Psoas muscle (tissue), 7 donors: ENCODE measurements at regions not wholly inside any gene's neighbourhood (a gene's known extent, or its start where the extent isn't known, plus 50 kb on each side); places are given as distances from the start of the nearest gene placed in this dataset.

Experiments used
- ATAC-seq, 4 donors: fragments of 200-7000 bp; cut with Tn5 transposase; one replicate each; pipeline ENCODE4 v1.9.1; 2020; ENCODE audit warnings: moderate library complexity in 3 of 4, mild to moderate bottlenecking in 2 of 4
- DNase-seq, 2 donors: peaks; one replicate each; pipeline ENCODE4 v3.0.0-alpha.2; 2020
- H3K27ac ChIP-seq: fragments of 200-600 bp; one replicate; pipeline ENCODE4 v1.8.0; 2022
- H3K27me3 ChIP-seq, 3 donors: fragments of 200-600 bp in 1 of 3; one replicate each; pipeline versions ENCODE4 v1.6.1 to v1.8.0; 2013 to 2022; ENCODE audit warnings: low read length in 2 of 3, mild to moderate bottlenecking in 2 of 3, moderate library complexity in 1 of 3; ENCODE audit not compliant: insufficient read depth in 3 of 3
- H3K36me3 ChIP-seq, 2 donors: fragments of 200-600 bp in 1 of 2; one replicate each; pipeline versions ENCODE4 v1.6.1 to v1.8.0; 2013 to 2022; ENCODE audit warnings: low read depth in 1 of 2, mild to moderate bottlenecking in 1 of 2, moderate library complexity in 1 of 2; ENCODE audit not compliant: insufficient read depth in 1 of 2
- H3K4me1 ChIP-seq: fragments of 200-600 bp; one replicate; pipeline ENCODE4 v1.8.0; 2022
- H3K4me3 ChIP-seq: fragments of 200-600 bp; one replicate; pipeline ENCODE4 v1.8.0; 2022; ENCODE audit warnings: mild to moderate bottlenecking
- H3K9me3 ChIP-seq: fragments of 200-600 bp; one replicate; pipeline ENCODE4 v1.8.0; 2022
- WGBS, 3 donors: extraction: QIAGEN DNeasy Blood & Tissue Kit; methylation state at CpG; one replicate each; pipeline versions ENCODE4 v1.1.6 to v1.1.7; 2013; 5-methylcytosine and 5-hydroxymethylcytosine counted together
- intact Hi-C, 2 donors: fragments of 100-400 bp; cut with DNase I; formaldehyde crosslinking; loops; one replicate each; pipeline versions ENCODE4 v1.11.0 to v1.14.2; 2022
- TF ChIP-seq, protein P1 (sequence below): fragments of 200-600 bp; IDR thresholded peaks from one replicate; pipeline ENCODE4 v1.8.0; 2022; ENCODE audit warnings: antibody characterized with exemption
- donor health status: healthy with polysubstance abuse.
- donor health status: DM: no; HTN: no; CAD: no; lungs with moderate emphysema.
- donor health status: Bipolar disorder and iron deficiency.
- donor health status: healthy.
- donor health status: DM: yes; HTN: yes; CAD: no.
- donor health status: DM: no; HTN: no; CAD: no.
- donor health status: DM: yes; HTN: yes; CAD: no.

GRCh38 chr17:79457376-79457775, 153.5 kb downstream of the RBFOX3 start:
- Histone ChIP-seq H3K27ac (no peak overlapping the region), H3K4me1 (no peaks in the 10 kb centered on the region), H3K36me3 (no peaks in the 10 kb centered on the region), H3K9me3 (no peaks in the 10 kb centered on the region), H3K4me3 (no peak overlapping the region), H3K27me3 (peaks cover 0 to 41% (median 19%) of the 10 kb centered on the region in 3 donors)
- no peak for ATAC-seq
- intact Hi-C loops = no loop called here
- 70 to 79% (median 73%) methylated on average over 17 of the region's 17 CpGs for WGBS, 3 donors
- TF ChIP-seq, protein P1, sequence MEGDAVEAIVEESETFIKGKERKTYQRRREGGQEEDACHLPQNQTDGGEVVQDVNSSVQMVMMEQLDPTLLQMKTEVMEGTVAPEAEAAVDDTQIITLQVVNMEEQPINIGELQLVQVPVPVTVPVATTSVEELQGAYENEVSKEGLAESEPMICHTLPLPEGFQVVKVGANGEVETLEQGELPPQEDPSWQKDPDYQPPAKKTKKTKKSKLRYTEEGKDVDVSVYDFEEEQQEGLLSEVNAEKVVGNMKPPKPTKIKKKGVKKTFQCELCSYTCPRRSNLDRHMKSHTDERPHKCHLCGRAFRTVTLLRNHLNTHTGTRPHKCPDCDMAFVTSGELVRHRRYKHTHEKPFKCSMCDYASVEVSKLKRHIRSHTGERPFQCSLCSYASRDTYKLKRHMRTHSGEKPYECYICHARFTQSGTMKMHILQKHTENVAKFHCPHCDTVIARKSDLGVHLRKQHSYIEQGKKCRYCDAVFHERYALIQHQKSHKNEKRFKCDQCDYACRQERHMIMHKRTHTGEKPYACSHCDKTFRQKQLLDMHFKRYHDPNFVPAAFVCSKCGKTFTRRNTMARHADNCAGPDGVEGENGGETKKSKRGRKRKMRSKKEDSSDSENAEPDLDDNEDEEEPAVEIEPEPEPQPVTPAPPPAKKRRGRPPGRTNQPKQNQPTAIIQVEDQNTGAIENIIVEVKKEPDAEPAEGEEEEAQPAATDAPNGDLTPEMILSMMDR = no peak
- DNase-seq = no peak

- H3K36me3 ChIP-seq = no peaks in the 10 kb centered on the region
- H3K4me3 ChIP-seq = no peak overlapping the region
- H3K27ac ChIP-seq = no peak overlapping the region
- TF ChIP-seq, protein P1 = no peak
- 84 to 87% (median 84%) methylated on average over 11 of the region's 11 CpGs for WGBS, 3 donors
- no peaks in the 10 kb centered on the region for H3K4me1 ChIP-seq
- no peaks in the 10 kb centered on the region for H3K9me3 ChIP-seq
- H3K27me3 ChIP-seq = peaks cover 0 to 34% (median 15%) of the 10 kb centered on the region in 3 donors
- intact Hi-C loops = no loop called here
- ATAC-seq (no peak), DNase-seq (no peak)
These were observed 155.2 kb downstream of the RBFOX3 start for GRCh38 chr17:79455636-79456035.

DNA sequence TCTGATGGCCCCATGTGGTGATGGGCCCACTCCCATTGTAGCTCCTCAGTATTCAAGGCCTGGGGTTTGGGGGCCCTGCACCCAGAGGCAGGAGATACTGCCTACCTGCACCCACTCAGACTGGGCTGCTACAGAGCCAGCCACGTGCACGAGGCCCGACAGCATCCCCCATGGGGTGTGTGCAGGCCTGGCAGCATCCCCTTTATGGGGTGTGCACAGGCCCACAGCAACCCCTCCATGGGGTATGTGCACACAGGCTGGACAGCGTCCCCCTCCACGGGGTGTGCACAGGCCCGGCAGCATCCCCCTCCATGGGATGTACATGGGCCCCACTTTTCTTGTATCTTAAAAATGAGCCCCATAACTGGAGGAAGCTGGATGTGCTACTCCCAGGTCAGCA, 156.0 kb downstream of the RBFOX3 start:
- Histone ChIP-seq H3K4me1 (no peaks in the 10 kb centered on the region), H3K27me3 (peaks cover 0 to 27% (median 13%) of the 10 kb centered on the region in 3 donors), H3K36me3 (no peaks in the 10 kb centered on the region), H3K4me3 (no peak overlapping the region), H3K9me3 (no peaks in the 10 kb centered on the region), H3K27ac (no peak overlapping the region)
- ATAC-seq (no peak), DNase-seq (no peak)
- TF ChIP-seq, protein P1 = no peak
- 76 to 81% (median 81%) methylated on average over 6 of the region's 6 CpGs for WGBS, 3 donors
- intact Hi-C loops = no loop called here

DNA sequence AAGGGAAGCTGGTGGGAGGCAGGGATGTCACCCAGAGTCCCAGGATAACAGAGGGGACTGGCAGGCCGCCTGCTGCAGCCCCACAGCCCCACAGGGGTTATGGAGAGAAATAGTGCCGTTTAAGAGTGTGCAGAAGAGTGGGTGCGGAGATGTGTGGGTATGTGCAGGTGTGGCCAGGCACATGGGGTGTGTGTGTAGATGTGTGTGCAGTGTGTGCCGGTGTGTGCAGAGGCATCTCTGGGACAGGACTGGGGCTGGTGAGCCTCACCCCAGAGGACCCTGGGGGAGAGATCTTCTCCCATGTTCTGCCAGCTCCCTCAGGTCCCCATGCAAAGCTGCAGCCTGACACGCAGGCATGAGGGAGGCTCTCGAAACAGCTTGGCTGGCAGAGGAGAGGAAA, 157.4 kb downstream of the RBFOX3 start:
- no peak for ATAC-seq
- intact Hi-C loops = no loop called here

GRCh38 chr17:79452706-79453105, 158.1 kb downstream of the RBFOX3 start:
- 52 to 65% (median 62%) methylated on average over 11 of the region's 11 CpGs for WGBS, 3 donors
- H3K27ac ChIP-seq = no peak overlapping the region
- H3K36me3 ChIP-seq = no peaks in the 10 kb centered on the region
- H3K27me3 ChIP-seq = peaks cover 0 to 17% (median 9%) of the 10 kb centered on the region in 3 donors
- TF ChIP-seq, protein P1 = no peak
- no peaks in the 10 kb centered on the region for H3K9me3 ChIP-seq
- no peak overlapping the region for H3K4me3 ChIP-seq
- ATAC-seq (no peak), DNase-seq (no peak)
- intact Hi-C loops = no loop called here
- no peaks in the 10 kb centered on the region for H3K4me1 ChIP-seq

More for the DNA sequence above, 157.4 kb downstream of the RBFOX3 start:
- H3K9me3 ChIP-seq = no peaks in the 10 kb centered on the region
- no peak for DNase-seq
- WGBS, 3 donors = 64 to 75% (median 67%) methylated on average over 6 of the region's 6 CpGs
- H3K27me3 ChIP-seq = peaks cover 0 to 17% (median 9%) of the 10 kb centered on the region in 3 donors
- H3K36me3 ChIP-seq = no peaks in the 10 kb centered on the region
- no peak overlapping the region for H3K27ac ChIP-seq
- TF ChIP-seq, protein P1 = no peak
- no peaks in the 10 kb centered on the region for H3K4me1 ChIP-seq
- H3K4me3 ChIP-seq = no peak overlapping the region
